DOHH2 (cell line): ENCODE measurements at regions not wholly inside any gene's neighbourhood (a gene's known extent, or its start where the extent isn't known, plus 50 kb on each side); places are given as distances from the start of the nearest gene placed in this dataset.

ENCODE experiments used
- H3F3A ChIP-seq: fragments of 200-600 bp; sonication (generic), shearing (Covaris generic); 2 replicates; pipeline ENCODE4 v1.6.0; 2016; ENCODE audit warnings: antibody characterized with exemption, mild to moderate bottlenecking; ENCODE audit not compliant: control insufficient read depth, insufficient read depth
- H3K27ac ChIP-seq: fragments of 200-600 bp; sonication (generic); 2 replicates; pipeline ENCODE4 v1.5.1; 2014; ENCODE audit warnings: low read depth, mild to moderate bottlenecking, low read length, moderate library complexity
- H3K27me3 ChIP-seq: fragments of 200-600 bp; sonication (generic); 2 replicates; pipeline ENCODE4 v1.6.1; 2014; ENCODE audit warnings: mild to moderate bottlenecking, low read length, mixed read lengths; ENCODE audit not compliant: control insufficient read depth
- H3K36me3 ChIP-seq: fragments of 200-600 bp; sonication (generic); 2 replicates; pipeline ENCODE4 v1.6.1; 2014; ENCODE audit warnings: mild to moderate bottlenecking, low read length, moderate library complexity, mixed read lengths; ENCODE audit not compliant: control insufficient read depth
- H3K4me1 ChIP-seq: fragments of 200-600 bp; sonication (generic); 2 replicates; pipeline ENCODE4 v1.6.1; 2014; ENCODE audit warnings: mild to moderate bottlenecking, low read length, mixed read lengths; ENCODE audit not compliant: control insufficient read depth
- H3K4me2 ChIP-seq: fragments of 200-600 bp; sonication (generic); 2 replicates; pipeline ENCODE4 v1.6.0; 2014; ENCODE audit warnings: mild to moderate bottlenecking, low read length, moderate library complexity
- H3K4me3 ChIP-seq: fragments of 200-600 bp; sonication (generic); 2 replicates; pipeline ENCODE4 v1.5.1; 2014; ENCODE audit warnings: mild to moderate bottlenecking, low read length, mixed read lengths
- H3K79me2 ChIP-seq: fragments of 200-600 bp; sonication (generic); 2 replicates; pipeline ENCODE4 v1.6.1; 2014; ENCODE audit warnings: mild to moderate bottlenecking, low read length, mixed read lengths; ENCODE audit not compliant: control insufficient read depth
- H3K9me2 ChIP-seq: fragments of 200-600 bp; sonication (generic); replicated peaks from 2 replicates; pipeline ENCODE4 v1.6.1; 2014; ENCODE audit warnings: mild to moderate bottlenecking, low read length, mixed read lengths; ENCODE audit not compliant: control insufficient read depth
- H3K9me3 ChIP-seq: fragments of 200-600 bp; sonication (generic); 2 replicates; pipeline ENCODE4 v1.6.1; 2014; ENCODE audit warnings: antibody characterized with exemption, low read length, mixed read lengths; ENCODE audit not compliant: control insufficient read depth, insufficient read depth
- H4K20me1 ChIP-seq: fragments of 200-600 bp; sonication (generic); 2 replicates; pipeline ENCODE4 v1.6.0; 2014; ENCODE audit warnings: low read depth, mild to moderate bottlenecking, antibody characterized with exemption, low read length, moderate library complexity; ENCODE audit not compliant: control insufficient read depth, insufficient read depth
- CTCF ChIP-seq: fragments of 200-600 bp; sonication (generic); IDR thresholded peaks from one replicate; pipeline ENCODE4 v1.5.1; 2014; ENCODE audit warnings: antibody characterized with exemption, mild to moderate bottlenecking, low read depth, low read length; ENCODE audit not compliant: poor library complexity, severe bottlenecking
- EZH2phosphoT487 ChIP-seq: fragments of 200-600 bp; sonication (generic); IDR thresholded peaks from 2 replicates; pipeline ENCODE4 v1.6.1; 2017; ENCODE audit warnings: borderline replicate concordance, mild to moderate bottlenecking, antibody characterized with exemption, low read length, moderate library complexity, mixed read lengths

- H3K9me3 ChIP-seq, result no peaks in the 10 kb centered on the region; the same call in 1 of the 2 replicates
- H3K4me2 ChIP-seq, result no peak overlapping the region
- TF ChIP-seq CTCF, result no peak
- no peak for TF ChIP-seq EZH2phosphoT487
- no peaks in the 10 kb centered on the region for H3K9me2 ChIP-seq
- H3K27me3 ChIP-seq, result no peaks in the 10 kb centered on the region
- H3K4me3 ChIP-seq, result no peak overlapping the region
- no peaks in the 10 kb centered on the region for H4K20me1 ChIP-seq
- no peaks in the 10 kb centered on the region for H3K4me1 ChIP-seq
- H3F3A ChIP-seq, result no peaks in the 10 kb centered on the region
- H3K79me2 ChIP-seq, result no peaks in the 10 kb centered on the region
- H3K36me3 ChIP-seq, result no peaks in the 10 kb centered on the region
- H3K27ac ChIP-seq, result no peak overlapping the region
Observed at GRCh38 chr5:4018007-4018406, 422.4 kb downstream of the IRX1 start.

- Histone ChIP-seq H4K20me1 (no peaks in the 10 kb centered on the region), H3K36me3 (no peaks in the 10 kb centered on the region), H3K27ac (no peak overlapping the region), H3K79me2 (no peaks in the 10 kb centered on the region), H3K27me3 (no peaks in the 10 kb centered on the region), H3K4me1 (no peaks in the 10 kb centered on the region), H3K9me2 (no peaks in the 10 kb centered on the region), H3K9me3 (no peaks in the 10 kb centered on the region; the same call in 1 of the 2 replicates), H3K4me2 (no peak overlapping the region), H3K4me3 (no peak overlapping the region), H3F3A (no peaks in the 10 kb centered on the region)
- TF ChIP-seq CTCF (no peak), EZH2phosphoT487 (no peak)
Observed at GRCh38 chr5:4019009-4019769, 423.6 kb downstream of the IRX1 start.

GRCh38 chr5:4019841-4020240 lies 424.2 kb downstream of the IRX1 start:
- Histone ChIP-seq H3K79me2 (no peaks in the 10 kb centered on the region), H3K36me3 (no peaks in the 10 kb centered on the region), H3F3A (no peaks in the 10 kb centered on the region), H3K9me3 (no peaks in the 10 kb centered on the region; the same call in 1 of the 2 replicates), H3K4me2 (no peak overlapping the region), H3K4me3 (no peak overlapping the region), H4K20me1 (no peaks in the 10 kb centered on the region), H3K4me1 (no peaks in the 10 kb centered on the region), H3K9me2 (no peaks in the 10 kb centered on the region), H3K27ac (no peak overlapping the region), H3K27me3 (no peaks in the 10 kb centered on the region)
- TF ChIP-seq EZH2phosphoT487 (no peak), CTCF (no peak)
